ENCODE measurements at regions not wholly inside any gene's neighbourhood (a gene's known extent, or its start where the extent isn't known, plus 50 kb on each side); places are given as distances from the start of the nearest gene placed in this dataset.
"Not testable (repeated sequence)": the region's sequence is repeated elsewhere in the genome, so short reads cannot be mapped to it uniquely, and the experiment has no call there.

DNA sequence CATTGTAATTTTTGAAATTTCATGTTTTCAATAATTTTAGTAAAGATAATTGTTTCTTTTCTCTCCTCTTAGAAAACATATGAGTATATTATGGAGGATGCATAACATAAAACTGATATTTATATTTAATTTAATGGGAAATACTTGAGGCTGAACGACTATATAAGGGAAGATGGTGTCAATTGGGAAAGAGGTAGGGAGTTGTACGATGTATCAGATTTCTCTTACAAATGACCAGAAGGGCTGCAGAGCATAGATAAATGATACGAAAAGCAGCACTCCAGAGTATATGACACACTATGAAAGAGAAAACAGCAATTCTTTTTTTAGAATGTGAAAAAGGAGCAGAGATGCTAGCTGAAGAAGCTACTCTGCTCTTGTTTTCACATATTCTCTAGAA is 1308.0 kb upstream of the MIR17HG start:
- DNase-seq, result no peak

DNA sequence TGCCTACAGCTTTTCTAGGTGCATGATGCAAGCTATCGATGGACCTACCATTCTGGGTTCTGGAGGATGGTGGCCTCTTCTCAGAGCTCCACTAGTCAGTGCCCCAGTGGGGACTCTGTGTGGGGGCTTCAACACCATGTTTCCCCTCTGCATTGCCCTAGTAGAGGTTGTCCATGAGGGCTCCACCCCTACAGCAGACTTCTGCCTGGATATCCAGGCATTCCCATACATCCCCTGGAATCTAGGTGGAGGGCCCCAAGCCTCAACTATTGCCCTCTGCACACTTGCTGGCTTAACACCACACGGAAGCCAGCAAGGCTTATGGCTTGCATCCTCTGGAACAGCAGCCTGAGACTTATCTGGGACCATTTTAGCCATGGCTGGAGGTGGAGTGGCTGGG is 1299.9 kb upstream of the MIR17HG start:
- no peak for DNase-seq

DNA sequence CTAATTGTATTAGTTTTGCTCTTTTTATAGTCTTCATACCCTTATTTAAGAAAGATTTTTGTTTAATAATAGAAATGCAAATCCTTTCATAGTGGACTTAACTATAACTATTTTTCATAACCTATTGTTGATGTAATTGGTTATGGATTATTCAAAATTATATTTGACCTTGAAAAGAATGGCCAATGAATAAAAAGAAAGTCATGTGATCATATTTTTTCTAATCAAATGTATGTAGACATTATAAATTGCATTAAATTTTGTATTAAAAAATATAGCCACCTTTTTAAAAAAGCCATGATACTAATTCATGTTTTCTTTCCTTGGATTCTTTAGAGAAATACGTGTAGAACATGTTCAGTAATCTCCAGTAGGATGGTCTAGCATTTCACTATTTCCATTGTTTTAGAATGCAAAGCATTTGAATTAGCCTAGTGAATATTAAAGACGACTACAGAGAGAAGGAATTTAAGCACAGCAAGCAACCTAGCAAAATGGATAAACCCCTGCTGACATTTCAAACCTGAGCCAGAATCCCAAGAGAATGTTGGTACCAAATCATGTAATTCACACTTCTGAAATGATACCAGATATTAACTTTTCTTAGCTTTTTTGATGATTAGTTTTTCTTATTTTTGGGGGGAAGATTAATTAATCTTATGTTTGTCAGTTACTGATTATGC is 1297.4 kb upstream of the MIR17HG start:
- no peak for DNase-seq

DNA sequence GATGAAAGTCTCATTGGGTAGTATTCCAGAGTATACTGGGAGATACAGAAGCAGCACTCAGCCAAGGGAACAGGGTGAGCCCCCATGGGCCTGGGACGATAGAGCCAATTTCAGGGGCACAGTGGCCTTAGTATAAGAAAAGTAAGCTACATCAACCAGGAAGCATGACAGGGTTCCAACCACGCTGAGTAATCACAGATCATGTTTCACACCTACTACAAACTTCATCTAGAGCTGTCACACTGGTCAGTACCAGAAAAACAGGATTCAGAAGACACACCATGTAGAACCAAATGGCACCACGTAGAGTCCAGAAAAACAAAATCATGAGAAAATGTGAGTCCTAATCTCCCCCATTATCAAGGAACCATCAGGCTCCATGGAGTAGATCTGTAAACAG is 1292.4 kb upstream of the MIR17HG start:
- no peak for DNase-seq

DNA sequence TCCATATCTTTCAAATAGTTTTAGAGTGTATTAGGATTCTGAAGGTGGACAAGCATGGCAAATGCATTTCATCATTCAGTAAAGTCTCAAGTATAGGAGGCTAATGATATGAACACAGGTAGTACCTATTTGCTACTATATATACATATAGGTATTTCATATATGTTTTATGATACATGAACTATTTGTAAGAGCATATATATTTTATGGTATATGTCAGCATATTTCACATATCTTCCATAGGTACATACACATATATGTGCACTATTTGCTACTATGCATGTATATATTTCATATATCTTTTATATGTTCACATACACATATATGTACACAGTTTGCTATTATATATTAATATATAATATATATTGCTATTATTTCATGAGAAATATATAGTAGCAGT is 1291.7 kb upstream of the MIR17HG start:
- no peak for DNase-seq

DNA sequence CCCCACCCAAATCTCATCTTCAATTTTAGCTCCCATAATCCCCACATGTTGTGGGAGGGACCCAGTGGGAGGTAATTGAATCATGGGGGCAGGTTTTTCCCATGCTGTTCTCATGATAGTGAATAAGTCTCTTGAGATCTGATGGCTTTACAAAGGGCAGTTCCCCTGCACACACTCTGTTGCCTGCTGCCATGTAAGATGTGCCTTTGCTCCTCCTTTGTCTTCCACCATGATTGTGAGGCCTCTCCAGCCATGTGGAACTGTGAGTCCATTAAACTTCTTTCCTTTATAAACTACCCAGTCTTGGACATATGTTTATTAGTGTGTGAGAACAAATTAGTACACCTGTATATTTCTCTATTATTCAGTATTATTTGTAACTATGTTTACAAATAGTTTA is 1283.3 kb upstream of the MIR17HG start:
- not testable (repeated sequence) for DNase-seq

DNA sequence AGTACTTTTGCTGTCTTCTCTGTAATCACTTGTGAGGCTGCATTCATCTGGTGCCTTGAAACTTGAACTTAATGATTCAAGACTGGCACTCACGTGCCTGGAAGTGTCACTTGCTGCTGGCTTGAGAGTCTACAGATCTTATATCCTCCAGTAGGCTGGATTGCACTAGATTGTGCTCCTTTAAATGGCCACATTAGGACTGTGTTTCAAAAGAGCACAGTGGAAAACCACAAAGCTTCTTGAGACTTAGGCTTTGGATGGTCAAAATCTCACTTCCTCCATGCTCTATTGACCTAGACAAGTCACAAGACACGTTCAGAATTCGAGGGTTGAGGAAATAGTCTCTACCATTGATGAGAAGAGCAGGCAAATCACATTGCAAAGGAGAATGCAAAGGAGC is 1278.8 kb upstream of the MIR17HG start:
- DNase-seq, result no peak

DNA sequence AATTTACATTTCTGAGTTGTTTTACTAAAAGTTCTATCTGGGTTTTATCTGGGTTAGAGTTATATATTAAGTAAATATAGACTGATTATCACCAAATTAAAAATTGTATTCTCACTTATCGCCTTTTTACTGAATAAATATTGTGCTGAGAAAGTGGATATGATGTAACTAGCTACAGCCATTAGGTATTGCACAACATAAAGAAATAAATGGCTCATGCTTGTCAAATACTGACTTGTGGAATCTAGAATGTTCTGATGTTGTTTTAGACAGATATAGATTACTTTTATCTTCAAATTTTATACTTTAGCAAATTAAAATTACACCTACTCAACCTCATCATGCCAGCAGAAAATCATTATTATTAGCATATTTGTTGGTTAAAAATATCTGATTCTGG is 1277.1 kb upstream of the MIR17HG start:
- DNase-seq, result no peak

DNA sequence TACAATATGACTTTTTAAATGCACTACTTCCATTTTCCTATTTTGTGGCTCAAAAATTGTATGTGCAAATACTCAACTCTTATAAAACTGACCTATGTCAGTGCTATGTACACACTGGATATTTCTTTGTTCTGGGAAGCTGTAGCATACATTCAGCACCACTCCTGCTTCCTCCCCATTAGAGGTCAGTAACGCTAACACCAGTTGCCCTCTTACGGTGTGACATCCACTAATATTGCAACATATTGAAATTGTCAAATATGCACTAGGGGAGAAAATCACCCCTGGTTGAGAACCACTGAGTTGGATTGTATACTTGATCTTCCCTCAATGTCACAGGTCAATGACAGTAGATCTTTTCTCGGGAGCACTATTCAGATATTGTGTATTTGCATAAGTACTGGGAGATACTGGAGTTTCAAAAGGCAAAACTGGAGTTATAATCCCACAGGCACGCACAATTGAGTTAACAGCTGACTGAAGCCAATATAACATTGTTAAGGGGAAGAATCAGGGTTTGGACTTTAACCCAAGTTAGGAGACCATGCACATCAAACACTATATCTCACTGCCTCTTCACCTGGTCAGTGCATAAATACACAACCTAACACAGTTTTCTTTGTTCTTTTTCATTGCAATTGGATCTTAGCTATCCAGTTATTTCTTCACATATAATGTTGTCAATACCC is 1276.5 kb upstream of the MIR17HG start:
- no peak for DNase-seq

DNA sequence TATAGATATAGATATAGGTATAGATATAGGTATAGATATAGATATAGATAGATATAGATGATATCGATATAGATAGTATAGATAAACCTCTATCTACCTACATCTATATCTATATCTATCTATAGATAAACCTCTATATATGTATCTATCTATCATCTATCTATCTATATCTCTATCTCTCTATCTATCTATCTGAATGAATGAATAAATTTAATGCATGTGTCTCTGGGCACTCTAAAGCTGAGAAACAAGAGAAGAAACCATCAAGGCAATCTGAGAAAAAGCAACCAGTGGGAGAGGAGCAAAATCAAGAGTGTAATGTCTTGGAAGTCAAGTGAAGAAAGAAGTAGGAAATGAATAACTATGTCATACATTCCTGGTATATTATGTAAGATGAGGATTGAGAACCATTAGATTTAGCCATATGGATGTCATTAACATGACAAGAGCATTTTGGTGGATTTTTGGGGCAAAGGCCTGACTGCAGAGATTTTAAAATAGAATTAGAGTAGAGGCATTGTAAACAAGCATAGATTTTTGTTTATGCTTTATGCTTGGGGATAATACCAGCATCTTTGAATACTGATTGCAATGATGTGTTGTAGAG is 1262.7 kb upstream of the MIR17HG start:
- no peak for DNase-seq

DNA sequence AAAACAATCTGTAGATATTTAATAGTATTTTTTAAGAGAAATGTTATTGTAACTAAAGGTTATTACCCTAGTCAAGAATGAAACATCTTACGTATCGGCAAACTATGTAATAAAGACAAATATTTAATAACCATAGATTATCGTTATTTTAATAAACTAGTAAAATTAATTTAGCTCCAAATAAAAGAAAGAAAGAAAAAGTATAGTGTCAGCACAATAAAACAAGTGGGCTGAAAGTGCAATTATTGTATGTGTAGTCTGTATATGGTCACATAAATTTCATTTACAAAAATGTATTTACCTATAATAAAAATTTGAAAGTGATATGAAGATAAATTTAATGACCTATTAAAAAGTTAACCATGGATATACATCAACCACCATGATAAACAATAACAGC is 1258.4 kb upstream of the MIR17HG start:
- DNase-seq, result no peak

DNA sequence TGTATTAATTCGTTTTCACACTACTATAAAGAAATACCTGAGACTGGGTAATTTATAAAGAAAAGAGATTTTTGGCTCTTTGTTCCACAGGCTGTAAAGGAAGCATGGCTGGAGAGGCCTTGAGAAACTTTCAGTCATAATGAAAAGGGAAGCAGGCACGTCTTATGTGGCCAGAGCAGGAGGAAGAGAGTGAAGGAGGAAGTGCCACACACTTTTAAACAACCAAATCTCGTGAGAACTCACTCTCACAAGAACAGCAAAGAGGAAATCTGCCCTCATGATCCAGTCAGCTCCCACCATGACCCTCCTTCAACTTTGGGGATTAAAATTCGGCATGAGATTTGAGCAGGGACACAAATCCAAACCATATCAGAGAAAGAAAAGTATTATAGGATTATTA is 1255.9 kb upstream of the MIR17HG start:
- DNase-seq, result no peak

DNA sequence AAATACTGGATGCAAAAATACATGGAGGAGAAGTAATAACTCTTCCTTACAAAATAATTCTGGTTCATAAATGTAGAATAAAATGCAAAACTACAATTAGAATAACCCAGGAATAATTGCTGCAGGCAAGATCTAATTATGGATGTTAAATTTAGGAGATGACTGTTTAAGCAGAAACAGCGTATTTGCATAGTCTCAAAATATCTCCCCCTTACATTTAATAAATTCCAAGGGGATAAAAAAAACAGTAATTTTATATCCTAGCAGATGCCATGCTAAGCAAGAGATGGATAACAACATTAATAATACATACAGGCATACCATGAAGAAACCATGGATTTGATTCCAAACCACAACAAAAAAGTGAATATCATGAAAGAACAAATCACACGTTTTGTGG is 1253.1 kb upstream of the MIR17HG start:
- DNase-seq, result no peak

DNA sequence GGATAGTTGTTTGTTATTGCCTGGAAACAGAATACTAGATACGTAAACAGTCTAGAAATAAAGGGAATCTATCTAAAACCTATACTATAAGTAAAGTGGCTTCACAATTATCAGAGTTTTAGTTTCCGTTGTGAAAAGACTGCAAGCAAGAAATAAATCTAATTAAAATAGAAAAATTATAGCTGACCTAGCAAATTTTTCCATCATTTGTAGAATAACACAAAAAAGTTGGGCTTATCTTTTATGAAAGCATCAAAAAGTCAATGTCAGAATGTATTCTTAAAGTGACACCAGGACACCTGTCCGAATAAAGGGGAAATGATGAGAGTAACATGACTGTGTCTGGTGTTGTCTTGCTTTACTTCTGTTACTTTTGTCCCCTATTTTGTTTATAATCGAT is 1248.9 kb upstream of the MIR17HG start:
- DNase-seq, result no peak

DNA sequence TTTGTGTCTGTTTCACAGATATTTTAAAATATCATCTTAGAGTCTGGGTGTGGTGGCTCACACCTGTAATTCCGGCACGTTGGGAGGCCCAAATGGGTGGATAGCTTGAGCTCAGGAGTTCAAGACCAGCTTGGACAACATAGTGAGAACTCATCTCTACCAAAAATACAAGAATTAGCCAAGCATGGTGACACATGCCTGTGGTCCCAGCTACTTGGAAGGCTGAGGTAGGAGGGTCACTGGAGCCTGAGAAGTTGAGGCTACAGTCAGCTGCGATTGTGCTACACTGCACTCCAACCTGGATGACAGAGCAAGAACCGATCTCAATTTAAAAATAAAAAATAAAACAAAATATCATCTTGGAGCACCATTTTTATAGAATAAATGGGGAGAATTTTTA is 1247.6 kb upstream of the MIR17HG start:
- no peak for DNase-seq

DNA sequence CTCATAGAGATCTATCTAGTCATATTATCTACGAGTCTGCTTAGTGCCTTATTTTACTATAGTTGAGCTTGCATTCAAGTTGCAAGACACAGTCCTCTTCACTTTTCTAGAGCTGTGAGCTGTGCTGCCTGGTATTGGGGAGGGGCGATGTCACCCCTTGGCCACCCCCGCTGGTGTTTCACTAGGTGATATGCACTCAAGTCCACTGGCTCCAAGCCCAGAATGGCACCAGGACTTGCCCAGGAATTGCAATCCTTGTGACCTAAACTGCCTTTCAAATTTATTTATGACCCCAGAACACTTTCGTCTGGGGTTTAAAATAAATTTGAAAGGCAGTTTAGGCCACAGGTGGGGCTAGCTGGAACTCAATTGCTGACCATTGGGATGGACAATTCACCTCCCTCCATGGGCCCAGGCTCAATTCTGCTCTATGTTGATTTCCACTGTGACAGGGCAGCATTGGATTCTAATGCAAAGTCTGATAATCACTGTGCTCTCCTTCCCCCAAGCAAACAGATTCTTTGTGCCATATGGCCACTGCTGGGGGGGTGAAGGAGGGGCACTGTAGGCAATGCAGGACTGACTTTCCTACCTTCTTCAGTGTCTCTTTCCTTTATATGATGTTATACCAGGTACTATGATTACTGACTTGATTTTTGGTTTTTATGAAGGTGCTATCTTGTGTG is 1244.2 kb upstream of the MIR17HG start:
- no peak for DNase-seq

DNA sequence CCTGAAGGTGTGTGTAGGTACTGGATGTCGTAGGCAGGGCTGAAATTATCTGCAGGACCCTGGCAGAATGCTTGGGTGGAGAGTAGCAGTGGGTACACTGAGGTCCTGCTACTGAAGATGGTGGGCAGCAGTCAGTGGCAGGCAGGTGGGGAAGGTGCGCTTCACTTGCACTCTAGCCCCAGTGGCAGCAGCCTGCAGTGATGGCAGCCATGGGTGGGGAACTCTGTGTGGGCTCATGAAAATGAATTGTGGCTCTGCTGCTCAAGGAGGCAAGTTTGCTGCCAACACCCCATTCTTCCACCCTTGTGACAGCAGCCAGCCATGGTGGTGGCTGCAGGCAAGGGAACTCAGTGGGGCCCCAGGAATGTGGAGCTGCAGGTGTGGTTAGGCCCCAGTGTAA is 1242.7 kb upstream of the MIR17HG start:
- DNase-seq, result no peak

DNA sequence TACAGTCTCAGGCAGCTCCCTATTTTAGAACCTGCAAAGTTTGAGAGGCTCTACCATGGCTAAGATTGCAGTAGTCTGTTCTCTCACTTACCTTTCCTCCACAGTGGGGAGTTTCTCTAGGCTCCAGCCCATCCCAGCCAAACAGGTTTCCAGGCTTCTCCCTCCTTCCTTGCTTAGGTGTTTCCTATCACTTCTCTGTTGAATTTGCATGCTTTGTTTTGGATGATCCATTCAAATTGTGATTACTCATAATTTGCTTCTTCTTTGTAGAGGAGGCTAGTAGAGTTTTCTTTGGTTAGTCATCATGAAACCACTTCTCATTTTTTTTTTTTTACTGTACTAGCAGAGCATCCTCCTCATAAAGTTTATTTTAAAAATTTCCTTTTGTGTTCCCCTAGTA is 1242.2 kb upstream of the MIR17HG start:
- no peak for DNase-seq

DNA sequence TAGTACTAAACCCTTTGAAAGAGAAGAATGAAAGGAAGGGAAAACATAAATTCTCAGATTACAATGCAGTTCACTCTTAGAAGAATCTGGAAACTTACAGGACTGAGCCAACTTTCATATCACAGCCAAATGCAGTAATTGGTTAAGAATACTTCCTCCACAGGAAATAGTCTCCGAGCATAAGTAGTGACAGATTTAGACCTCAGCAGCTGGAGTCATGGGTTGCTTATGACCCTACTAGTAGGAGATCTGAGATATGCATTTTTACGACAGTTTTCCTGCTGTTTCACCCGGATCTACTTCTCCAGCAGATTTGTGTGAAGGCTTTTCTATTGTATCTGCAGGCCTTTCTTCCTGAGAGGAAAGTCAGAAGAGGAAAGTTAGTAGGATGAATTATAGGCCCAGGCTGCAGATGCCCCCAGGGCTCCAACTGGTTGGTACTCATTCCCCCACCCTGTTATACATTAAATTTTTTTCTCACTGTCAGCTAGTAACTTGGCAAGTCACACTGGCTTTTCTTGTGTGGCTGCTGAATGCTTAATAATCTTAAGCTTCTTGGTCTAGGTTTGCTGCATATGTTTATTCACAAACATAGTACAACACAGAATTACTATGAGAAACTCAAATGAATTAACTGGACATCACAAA is 1241.5 kb upstream of the MIR17HG start:
- no peak for DNase-seq

DNA sequence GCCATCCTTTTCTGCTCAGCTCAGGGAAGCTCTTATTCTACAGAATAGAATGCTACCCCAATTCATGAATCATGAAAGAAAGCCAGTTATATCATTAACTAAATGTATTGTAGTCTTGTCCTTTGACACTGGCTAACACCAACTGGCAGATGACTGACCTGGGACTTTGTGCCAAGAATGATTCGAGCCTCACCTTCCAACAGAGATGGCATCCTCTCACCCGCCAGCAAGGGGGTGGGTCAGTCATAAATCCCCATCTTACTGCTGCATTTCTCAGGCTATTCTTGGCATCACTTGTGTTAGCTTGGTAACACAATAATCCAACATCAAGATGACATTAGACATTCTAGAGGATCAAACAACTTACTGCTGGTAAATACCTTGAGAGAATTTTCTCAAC is 1239.8 kb upstream of the MIR17HG start:
- DNase-seq, result no peak

DNA sequence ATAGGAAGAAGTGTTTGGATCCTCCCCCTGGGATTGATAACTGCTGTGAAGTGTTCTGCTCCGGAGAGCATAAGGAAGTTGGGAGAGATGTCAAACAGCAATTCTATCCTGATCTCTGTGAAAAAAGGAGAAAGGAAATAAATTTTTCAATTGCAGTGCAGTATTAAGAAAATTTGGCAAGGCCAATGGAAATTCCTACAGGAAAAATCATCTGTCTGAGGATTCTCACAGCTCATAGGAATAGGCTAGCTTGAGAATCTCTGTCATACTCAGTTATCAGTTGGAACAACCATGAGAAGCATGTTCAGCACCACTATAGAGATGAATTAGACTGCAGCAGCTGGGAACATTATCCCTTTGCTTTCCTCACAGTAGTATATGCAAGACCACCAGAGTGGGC is 1238.9 kb upstream of the MIR17HG start:
- no peak for DNase-seq

DNA sequence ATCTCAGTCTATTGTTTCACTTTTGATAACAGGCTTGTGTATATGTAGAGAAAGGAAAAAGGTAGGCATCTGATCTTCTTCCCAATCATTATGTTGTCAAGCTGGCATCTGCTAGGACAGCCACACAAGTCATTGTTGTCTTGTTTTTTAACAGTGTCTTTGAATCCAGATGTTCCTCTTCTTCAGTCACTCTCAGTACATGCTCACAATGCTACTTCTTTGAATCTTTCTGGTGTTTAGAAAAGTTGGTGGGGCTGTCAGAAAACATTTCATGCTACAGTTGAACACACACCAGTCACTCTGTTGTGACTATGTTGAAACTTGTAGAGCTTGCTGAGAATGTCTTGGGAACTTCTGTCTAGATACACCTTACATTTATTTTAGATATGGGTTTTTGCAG is 1231.4 kb upstream of the MIR17HG start:
- DNase-seq, result no peak

DNA sequence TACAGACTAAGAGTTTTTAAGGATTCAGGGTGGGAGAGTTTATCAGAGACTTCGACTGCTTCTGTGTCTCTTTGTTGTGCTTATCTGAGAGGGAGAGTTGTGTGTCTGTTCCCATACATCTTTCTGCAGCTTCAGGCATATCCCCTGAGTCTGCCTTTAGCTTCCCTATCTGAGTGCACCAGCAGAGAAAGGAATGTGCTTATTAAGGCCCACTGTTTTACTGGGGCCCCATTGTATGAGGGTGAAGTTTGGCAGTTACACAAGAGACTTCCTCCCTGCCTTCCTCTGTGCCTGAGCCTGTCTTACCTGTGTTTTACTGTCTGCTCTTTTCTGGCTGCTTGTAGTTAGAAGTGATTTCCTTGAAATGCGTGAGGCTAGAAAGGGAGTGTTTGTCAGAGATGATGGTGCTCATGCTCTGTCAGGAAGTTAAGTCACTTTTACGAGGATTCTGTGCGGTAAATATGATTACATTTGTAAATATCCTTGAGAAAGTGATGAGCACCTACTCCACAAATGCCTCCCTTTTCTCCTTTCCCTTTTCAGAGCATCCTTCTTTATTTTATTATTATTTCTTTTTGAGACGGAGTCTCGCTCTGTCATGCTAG is 1228.9 kb upstream of the MIR17HG start:
- DNase-seq, result no peak

All from NCI-H2107 (cell line).